Hypothalamus (tissue), 51 donors: ENCODE measurements at regions not wholly inside any gene's neighbourhood (a gene's known extent, or its start where the extent isn't known, plus 50 kb on each side); places are given as distances from the start of the nearest gene placed in this dataset.
A peak's percentile ranks its signal among the peaks of the same experiment; 100 is the strongest.
"Not testable (repeated sequence)": the region's sequence is repeated elsewhere in the genome, so short reads cannot be mapped to it uniquely, and the experiment has no call there.

Experiments
- DNase-seq, 51 donors: peaks; one replicate each; lab custom pipeline; 2025; lab: John Stamatoyannopoulos, UW

GRCh38 chr7:119232091-119232490, 1007.6 kb downstream of the ANKRD7 start:
- no peak for DNase-seq

GRCh38 chr7:119233015-119233414, 1008.5 kb downstream of the ANKRD7 start:
- no peak for DNase-seq

GRCh38 chr7:119252962-119253361, 1020.0 kb upstream of the KCND2 start:
- no peak for DNase-seq

GRCh38 chr7:119254742-119255141, 1018.2 kb upstream of the KCND2 start:
- DNase-seq: no peak

GRCh38 chr7:119256001-119256400, 1017.0 kb upstream of the KCND2 start:
- DNase-seq: no peak

- no peak for DNase-seq
Observed at GRCh38 chr7:119256446-119257131, 1016.4 kb upstream of the KCND2 start.

GRCh38 chr7:119266790-119267189, 1006.2 kb upstream of the KCND2 start:
- DNase-seq: not testable (repeated sequence)

- DNase-seq: peak in 23 of 51 donors; percentile 0 to 62 (median 24)
Observed at GRCh38 chr7:119270045-119270464, 1002.9 kb upstream of the KCND2 start.

GRCh38 chr7:119270644-119271043, 1002.3 kb upstream of the KCND2 start:
- DNase-seq: no peak

- no peak for DNase-seq
Observed at GRCh38 chr7:119271147-119271779, 1001.7 kb upstream of the KCND2 start.

GRCh38 chr7:119281181-119281846, 991.7 kb upstream of the KCND2 start:
- DNase-seq: no peak

- DNase-seq: no peak
Observed at GRCh38 chr7:119283353-119283752, 989.6 kb upstream of the KCND2 start.

GRCh38 chr7:119288416-119288815, 984.6 kb upstream of the KCND2 start:
- no peak for DNase-seq

GRCh38 chr7:119300341-119300740, 972.6 kb upstream of the KCND2 start:
- DNase-seq: not testable (repeated sequence)

GRCh38 chr7:119320316-119320715, 952.7 kb upstream of the KCND2 start:
- DNase-seq: no peak

- no peak for DNase-seq
Observed at GRCh38 chr7:119329715-119330114, 943.3 kb upstream of the KCND2 start.

- DNase-seq: no peak
Observed at GRCh38 chr7:119335405-119335804, 937.6 kb upstream of the KCND2 start.

- no peak for DNase-seq
Observed at GRCh38 chr7:119341822-119342221, 931.2 kb upstream of the KCND2 start.

- no peak for DNase-seq
Observed at GRCh38 chr7:119343289-119343688, 929.7 kb upstream of the KCND2 start.

GRCh38 chr7:119344466-119344865, 928.5 kb upstream of the KCND2 start:
- DNase-seq: no peak

- DNase-seq: no peak
Observed at GRCh38 chr7:119348491-119348890, 924.5 kb upstream of the KCND2 start.

GRCh38 chr7:119350334-119350733, 922.6 kb upstream of the KCND2 start:
- no peak for DNase-seq
